HG02870 (cell line): ENCODE measurements at regions not wholly inside any gene's neighbourhood (a gene's known extent, or its start where the extent isn't known, plus 50 kb on each side); places are given as distances from the start of the nearest gene placed in this dataset.

ENCODE experiments used
- ATAC-seq: cut with Tn5 transposase; IDR thresholded peaks from one replicate; pipeline ENCODE4 v1.9.1; 2021; ENCODE audit warnings: mild to moderate bottlenecking, moderate library complexity; ENCODE audit not compliant: unreplicated experiment

DNA sequence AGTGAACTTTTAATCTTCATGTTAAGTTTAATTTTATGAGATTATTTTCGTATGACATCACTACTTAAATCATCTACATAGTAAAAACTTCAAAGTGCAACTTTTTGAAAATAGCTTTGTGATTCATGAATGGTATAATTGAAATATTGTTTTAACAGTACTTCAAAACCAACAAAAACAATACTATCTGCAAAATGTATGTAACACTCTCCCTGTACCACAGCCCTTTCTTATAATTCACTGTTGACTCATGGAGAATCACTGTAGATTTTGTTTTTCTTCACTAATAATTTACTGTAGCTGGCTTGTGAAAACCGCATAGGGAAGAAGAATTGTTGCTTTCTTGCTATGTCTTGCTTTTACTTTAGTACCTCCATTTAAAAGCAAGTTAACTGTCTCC lies 301.4 kb upstream of the ADAMTS5 start:
- ATAC-seq: no peak

DNA sequence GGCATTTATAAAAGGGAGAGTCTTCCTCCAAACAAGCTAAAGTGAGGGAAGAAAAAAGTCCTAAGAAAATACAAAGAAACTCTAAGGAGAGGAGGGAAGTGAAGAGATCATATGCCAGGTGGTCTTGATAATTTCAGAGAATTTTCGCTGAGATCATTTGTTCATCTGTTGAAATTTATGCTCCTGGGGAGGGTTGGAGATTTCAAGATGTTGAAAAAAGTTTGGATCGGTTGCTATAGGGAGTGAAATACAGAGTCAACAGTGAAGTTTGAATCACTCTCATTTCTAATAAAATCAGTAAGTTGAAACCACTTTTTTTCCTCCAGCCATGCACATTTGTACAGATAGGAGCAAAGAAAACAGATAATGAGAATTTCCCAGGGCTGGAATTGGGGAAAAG lies 299.1 kb upstream of the ADAMTS5 start:
- ATAC-seq: no peak

DNA sequence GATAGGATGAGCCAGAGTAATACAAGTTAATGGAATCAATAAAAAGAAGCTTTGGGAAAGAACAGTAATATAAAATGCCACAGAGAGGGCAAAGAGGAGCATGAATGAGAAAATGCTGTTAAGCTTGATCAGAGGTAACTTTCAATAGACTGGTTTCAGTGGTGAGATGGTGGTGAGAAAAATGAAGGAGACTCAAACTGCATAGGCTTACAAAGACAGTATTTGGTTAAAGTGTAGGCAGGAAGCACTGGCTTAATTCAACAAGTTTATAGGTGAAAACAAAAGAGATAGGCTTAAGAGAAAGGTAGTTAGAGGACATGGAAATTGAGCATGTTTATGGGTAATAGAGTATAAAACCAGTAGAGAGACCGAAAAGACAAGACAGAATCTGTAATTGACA lies 298.6 kb upstream of the ADAMTS5 start:
- ATAC-seq: no peak

DNA sequence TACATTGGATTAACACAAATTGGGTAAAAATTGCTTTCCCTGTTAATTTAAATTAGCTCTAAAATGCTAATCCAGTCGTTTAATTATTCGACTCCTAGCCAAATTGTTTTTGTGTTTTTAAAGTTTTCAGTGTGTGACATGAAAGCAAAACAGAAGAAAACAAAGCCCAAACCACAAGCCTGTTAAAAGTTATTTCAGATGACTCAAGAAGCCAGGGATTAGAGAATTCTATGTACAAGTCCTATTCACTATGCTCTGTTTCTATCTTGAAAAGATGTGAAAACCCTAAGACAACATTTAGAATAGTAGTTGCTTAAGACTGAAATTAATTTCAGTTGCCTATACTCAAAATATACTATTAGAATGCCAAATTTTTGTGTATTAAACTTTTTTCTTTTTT lies 294.8 kb upstream of the ADAMTS5 start:
- ATAC-seq: no peak

DNA sequence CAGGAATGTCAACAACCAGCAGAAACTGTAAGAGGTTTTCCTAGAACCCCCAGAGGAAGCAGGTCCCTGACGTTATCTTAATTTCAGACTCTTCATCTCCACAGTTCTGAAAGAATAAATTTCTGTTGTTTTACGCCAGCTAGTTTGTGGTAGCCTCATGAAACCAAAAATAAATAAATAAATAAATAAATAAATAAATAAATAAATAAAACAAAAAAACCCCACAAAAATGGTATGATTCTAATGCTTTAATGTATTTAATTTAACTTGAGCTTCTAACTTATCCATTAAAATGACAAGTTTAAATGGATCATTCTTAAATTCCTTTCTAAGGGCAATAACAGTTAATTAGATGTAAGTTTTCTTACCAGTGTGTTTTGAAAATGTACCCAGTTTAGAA lies 293.8 kb upstream of the ADAMTS5 start:
- no peak for ATAC-seq

DNA sequence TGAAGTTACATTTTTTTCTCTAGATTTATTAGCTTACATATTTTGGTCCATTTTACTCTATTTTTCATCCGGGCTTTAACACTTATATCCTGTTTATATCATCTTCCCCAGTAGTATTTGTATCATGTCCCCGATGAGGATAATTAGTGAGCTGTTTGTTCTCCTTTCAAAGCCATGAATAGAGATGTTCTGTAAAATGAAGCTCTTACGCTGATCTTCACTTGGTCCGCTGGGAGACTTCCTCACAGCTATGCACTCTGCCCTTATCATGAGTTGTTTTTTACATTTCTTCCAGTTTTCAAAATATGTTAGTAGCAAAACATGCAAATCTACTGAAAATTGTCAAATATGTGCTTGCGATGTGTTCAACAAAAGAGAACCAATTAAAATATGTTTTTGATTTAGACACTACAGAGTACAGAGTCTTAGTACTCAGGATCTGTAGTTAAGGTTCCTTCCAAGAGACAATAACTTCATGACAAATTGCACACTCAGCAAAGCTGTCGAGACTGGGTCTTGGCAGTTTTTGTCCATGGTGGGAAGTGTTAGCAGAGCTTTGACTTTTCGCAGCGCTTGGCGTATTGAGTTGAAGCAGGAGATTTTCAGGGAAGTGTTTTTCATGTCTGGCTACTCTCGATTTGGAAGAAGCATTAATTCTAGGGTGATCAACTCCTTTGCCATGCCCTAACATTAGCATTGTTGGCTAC lies 292.0 kb upstream of the ADAMTS5 start:
- no peak for ATAC-seq

DNA sequence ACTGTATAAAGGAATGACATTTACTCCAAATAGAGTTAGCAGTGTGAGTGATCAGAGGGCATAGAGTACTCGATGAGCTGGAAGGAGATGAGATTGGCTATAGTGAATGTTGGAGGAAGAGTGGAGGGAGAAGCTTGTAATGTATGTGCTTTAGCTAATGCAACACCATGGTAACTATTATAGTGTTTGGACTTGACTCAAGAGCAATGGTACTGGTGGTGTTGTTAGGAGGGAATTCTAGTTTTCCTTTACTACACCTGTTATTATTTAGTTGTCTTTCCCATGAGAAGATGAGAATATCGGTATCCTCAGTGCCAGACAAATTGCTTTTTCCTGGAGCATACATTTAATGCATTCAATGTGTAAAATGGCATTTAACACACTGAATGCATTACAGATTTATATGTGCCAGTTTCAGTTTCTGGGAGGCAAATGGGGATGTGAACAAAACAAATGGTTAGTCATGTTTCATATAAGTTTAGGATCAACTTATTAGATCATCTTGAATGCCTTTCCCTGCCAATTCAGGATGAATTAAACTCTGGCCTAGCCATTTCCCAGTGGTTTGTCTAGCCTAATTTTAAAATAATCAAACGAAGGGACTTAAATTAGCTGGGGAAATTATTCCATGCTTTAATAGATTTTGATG lies 291.1 kb upstream of the ADAMTS5 start:
- ATAC-seq: no peak

DNA sequence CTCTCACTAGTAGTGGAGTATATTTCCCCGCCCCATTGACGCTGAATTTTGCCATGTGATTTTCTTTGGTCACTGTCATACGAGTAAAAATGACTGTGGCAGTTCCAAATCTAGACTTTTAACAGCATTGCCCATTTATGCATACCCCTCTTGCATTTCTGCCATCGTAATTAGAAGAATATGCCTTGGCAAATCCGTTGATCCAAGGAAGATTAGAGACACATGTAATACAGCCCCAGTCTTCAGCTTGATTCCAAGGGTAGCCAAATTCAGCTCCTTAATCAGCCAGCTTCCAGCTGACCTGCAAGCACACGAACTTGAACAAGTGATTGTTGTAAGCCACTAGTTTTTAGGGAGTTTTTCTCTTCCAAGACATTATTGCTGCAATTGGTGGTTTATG lies 290.3 kb upstream of the ADAMTS5 start:
- no peak for ATAC-seq

DNA sequence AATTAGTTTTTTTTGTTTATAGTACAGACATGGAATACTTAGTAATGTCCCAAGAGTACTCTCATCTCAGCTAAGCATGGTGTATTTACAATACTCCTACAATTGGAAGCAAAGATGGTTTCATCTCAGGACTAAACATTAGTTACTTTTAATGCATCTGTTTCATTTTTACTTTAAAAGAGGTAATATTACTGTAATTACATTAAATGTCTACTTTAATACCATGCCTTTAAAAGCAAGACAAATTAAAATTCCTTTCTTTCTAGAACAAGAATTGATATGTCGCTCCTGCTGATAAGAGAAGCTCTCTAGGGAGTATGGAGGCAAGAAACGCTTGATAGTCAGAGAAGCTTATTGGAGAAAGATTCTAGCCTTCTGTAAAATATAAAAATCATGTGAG lies 284.9 kb upstream of the ADAMTS5 start:
- no peak for ATAC-seq

DNA sequence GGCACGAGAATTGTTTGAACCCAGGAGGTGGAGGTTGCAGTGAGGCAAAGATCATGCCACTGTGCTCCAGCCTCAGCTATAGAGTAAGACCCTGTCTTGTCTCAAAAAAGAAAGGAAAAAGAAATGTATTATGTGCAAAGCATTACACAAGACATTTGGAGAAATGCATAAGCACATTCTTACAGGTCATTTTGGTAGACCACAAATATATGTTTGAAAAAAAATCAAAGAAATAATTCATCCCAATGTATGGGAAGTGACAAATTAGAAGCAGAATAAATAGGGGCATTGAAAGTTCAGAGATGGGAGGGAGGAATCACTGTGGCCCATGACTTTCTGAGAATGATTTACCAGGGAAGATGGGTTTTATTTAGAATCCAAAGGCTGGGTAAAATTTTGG lies 283.5 kb upstream of the ADAMTS5 start:
- no peak for ATAC-seq

DNA sequence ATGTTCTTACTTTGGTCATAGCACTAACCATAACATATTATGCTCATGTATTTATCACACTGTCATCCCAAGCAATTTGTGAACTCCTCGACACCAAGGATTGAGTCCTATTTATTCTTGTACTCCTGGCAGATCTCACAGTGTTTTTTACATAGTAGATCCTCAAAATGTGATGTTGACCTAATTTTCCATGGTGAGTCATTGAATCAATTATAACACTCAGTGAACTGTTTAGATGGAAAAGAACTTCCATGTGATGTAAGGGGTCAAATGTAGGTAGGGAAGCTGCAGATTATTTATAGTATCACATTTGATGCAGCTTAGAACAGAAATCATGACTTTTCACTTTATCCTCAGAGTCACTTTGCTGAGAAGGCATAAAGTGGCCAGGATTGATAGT lies 281.9 kb upstream of the ADAMTS5 start:
- ATAC-seq: no peak

DNA sequence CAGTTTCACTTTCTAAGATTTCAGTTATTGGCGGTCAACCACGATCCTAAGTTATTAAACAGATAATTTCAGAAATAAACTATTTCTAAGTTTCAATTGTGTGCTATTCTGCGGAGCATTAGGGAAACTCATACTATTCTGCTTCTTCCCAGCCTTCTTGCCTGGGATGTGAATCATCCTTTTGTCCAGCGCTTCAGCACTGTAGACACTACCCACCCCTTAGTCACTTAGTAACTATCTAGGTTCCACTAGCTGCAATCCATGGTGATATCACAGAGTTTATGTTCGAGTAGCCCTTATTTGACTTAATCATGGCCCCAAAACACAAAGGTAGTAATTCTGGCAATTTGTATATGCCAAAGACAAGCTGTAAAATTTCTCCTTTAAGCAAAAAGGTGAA lies 279.9 kb upstream of the ADAMTS5 start:
- no peak for ATAC-seq

DNA sequence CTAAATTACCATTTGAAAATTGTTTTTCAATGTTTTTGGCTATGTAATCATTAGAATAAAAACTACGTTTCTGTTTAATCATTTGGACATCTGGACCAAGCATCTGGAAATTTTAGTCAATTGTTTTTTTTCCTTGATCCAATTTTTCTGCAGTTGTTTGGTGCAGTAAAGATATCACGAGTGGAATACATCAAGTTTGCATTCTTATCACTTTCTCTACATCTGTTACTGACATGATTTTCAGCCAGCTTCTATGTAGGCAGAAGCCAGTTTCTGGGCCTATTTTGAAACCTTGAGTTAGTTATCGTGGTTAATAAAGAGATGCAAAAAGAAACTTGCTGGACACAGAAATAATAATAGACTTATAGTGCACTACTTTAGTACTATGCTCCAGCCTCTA lies 277.9 kb upstream of the ADAMTS5 start:
- ATAC-seq: no peak

DNA sequence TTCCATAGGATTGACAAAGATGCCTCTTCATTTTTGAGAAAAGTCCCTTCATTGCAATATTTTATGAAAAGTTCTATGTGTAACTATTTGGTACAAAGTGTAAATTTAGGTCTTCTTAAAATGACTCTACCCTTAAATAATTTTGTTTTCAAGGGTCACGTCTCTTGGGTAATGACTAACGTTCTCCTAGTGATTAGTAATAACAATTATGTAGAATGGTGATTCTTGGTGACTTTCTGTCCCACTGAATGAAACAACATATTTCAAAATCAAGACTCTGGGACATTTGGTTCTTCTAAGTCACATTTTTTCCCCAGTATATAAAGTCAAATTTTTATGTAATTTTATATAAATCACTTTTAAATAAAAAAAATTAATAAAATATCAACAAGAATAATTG lies 277.5 kb upstream of the ADAMTS5 start:
- no peak for ATAC-seq

DNA sequence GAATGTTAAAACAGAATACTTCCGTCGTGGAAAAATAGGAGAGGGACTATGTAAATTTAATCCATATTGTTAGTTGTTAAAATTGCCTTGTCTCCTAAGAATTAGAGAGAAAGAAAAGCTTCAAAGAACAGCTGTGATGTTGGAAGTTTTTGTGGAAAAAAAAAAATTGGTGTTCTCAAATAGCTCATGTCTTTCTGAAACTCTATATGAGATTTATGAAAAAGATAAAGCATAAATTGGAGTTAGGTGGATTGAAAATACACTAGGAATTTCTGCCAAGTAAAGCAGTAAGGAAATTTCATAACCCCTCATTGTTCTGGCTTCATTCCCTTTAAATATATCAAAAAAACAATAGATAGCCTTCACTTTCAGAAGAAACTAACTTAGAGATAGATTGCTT lies 274.0 kb upstream of the ADAMTS5 start:
- no peak for ATAC-seq

DNA sequence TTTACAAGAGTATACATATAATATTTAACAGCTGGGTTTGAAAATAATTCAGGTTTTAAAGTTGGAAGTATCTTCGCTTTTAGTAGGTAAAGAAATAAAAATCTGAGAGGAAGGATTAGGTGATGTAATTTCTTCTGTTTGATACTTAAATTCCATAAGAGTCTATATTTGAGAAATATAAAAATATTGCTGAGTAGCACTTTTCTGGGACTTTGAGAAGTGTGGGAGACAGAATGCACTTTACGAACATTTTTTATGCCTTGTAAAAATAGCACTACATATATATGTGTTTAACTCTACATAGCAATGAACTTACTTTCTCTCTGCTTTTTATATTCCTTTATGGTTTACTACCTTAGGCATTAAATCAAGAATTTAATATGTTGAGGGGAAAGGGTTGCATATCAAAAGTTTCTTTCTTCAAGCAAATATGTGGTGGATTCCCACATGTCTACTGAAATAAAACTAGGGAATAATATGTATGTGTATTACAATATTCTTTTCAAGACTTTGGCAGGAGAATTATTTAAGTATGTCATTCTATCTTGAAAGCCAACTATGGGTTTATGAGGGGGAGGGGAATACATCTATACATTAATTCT lies 266.7 kb upstream of the ADAMTS5 start:
- ATAC-seq: no peak

DNA sequence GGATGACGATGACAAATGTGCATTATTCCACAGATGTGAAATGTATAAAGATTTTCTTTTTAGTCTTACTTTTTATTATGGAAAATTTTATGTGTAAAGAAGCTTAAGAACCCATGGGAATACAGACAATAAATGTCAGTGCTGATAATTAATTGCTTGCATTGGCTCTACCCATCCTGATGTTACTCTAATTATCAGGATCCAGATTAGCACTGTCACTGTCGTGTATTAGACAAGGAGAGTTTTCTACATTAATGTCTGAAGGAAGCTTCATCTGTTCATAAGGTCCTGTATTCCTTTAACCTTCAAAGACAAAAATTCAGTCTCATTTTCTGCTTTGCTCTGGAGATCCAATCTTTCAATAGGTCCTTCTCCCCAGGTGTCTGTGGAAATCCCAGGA lies 259.1 kb upstream of the ADAMTS5 start:
- ATAC-seq: no peak

DNA sequence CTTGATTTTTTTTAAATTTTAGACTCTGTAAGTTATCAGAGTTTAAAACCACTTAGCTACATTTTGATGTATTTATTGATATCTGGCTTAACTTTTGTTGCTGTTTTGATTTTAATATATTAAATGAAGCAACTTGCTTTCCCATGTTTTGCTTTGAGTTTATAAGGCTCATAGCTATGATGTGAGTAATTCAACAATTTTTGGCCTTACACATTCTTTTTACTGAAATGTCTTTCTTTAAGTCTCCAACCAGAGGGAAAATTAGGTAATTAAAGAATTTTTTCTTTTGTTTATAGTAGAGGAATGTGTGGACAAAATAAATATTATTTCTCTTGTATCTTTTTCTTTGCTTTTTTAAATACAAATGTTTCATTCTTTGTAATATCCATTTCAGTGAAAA lies 258.3 kb upstream of the ADAMTS5 start:
- no peak for ATAC-seq

DNA sequence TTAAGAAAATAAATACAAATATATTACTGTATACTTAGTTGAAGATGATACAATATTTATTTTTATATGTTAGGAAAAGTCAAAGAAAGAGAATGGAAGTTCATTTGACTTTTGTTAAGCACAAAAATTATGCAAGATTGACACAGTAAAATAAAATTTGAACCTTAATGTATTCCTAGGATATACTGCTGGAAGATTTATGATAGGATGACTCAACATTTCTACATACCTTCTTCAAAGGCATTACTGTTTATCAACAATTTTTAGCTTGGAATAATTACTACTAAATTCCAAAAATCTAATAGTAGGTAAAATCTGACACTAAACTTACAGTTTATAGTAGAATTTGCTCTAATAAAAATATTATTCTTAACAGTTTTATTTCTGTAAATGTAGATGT lies 257.3 kb upstream of the ADAMTS5 start:
- no peak for ATAC-seq

DNA sequence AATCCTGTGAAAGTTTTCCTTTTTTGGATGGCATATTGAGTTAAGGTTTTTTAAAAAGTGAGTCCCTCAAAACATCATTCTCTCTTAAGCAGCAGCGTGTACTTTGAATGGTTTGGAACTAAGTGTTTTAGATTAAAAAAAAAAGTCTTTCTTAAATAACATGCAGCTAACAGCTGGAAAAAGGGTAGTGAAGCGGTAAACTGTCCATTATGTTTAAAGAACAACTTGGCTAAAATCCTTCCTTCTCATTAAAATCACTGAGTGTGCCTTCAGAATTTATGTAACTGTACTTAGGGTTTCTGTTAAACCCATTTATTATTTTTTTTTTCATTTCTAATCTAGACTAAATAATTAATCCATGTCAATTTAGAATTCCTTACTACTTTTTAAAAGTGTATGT lies 254.2 kb upstream of the ADAMTS5 start:
- ATAC-seq: no peak

DNA sequence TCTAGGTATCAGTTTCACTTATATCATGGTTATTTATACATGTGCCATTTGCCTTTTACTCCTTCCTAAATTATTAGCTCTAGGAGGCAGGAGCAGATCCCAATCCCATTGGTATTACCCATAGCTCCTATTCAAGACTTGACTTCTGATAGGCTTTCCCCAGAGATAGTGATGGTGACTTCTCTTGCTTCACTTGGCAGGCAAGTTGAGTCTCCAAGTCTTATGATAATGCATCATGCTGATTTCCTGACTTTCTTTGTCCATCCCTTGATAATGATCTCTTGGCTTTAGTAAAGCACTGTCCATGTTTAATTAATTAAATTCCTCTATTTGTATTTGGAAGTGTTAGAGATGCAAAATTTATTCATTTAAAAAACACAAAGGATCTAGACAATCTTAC lies 253.5 kb upstream of the ADAMTS5 start:
- no peak for ATAC-seq

DNA sequence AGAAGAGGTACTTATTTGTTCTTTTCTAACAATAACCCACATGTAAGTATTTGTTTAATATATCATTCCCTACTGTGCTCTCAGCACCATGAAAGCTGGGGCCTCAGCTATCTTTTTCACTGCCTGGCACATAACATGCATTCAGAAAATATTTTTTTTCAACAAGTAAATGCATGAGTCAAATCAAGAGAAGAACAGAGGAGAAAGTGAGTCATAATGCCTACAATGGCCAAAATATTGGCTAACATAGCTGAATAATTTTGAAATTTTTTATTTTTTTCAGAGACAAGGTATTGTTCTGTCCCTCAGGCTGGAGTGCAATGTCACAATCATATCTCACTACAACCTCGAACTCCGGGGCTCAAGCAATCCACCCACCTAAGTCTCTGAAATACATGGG lies 252.2 kb upstream of the ADAMTS5 start:
- no peak for ATAC-seq

DNA sequence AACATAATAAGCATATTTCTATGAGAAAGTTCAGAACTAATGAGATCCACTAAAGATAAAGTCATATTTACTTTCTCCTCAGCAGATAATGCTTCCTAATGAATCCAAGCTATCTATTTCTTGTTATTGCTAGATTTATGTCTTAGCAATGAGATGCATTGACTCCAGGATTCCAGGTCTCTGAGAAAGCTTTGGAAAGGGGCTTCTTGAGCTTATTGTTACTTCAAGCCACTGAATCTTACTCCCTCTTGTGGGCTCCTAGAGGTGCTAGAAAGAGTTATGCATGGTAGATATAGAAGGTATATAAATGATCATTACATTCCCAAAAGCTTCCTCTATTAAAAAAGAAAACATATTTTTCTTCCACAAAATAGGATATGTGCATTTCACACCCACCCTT lies 246.4 kb upstream of the ADAMTS5 start:
- no peak for ATAC-seq
